PC-3 (cell line): ENCODE measurements at regions not wholly inside any gene's neighbourhood (a gene's known extent, or its start where the extent isn't known, plus 50 kb on each side); places are given as distances from the start of the nearest gene placed in this dataset.

Experiments used
- ATAC-seq: fragments of 200-7000 bp; cut with Tn5 transposase; 2 replicates; pipeline ENCODE4 v1.9.1; 2020; ENCODE audit warnings: mild to moderate bottlenecking, moderate library complexity
- BruUV-seq: library from RNA; stranded (reverse); fragments of 400-500 nt; replicated peaks from 2 replicates; lab custom pipeline; 2021; lab: Mats Ljungman, UMichigan
- CTCF ChIA-PET: fragments of 300-600 bp; sonication (Branson Sonifier 250); formaldehyde crosslinking; loops from one replicate; lab custom pipeline; 2022; ENCODE audit warnings: antibody characterized with exemption; lab: Charles Lee
- POLR2A ChIA-PET: fragments of 300-600 bp; sonication (Branson Sonifier 250); formaldehyde crosslinking; loops from one replicate; lab custom pipeline; 2022; ENCODE audit warnings: antibody characterized with exemption; ENCODE audit not compliant: unreplicated experiment; lab: Charles Lee
- DNase-seq: peaks from one replicate; pipeline ENCODE4 v3.0.0-alpha.2; 2015
- H2AFZ ChIP-seq: fragments of 300-600 bp; sonication (generic); 2 replicates; pipeline ENCODE4 v1.6.0; 2016; ENCODE audit warnings: antibody characterized with exemption, low read length
- H3F3A ChIP-seq: fragments of 300-600 bp; sonication (generic); one replicate; pipeline ENCODE4 v1.6.0; 2017; ENCODE audit warnings: antibody characterized with exemption, low read length, control low read depth, mild to moderate bottlenecking; ENCODE audit not compliant: unreplicated experiment
- H3K27ac ChIP-seq: fragments of 300-600 bp; sonication (generic); 2 replicates; pipeline ENCODE4 v1.5.1; 2016; ENCODE audit warnings: mild to moderate bottlenecking, low read length
- H3K27me3 ChIP-seq: fragments of 300-600 bp; sonication (generic); 2 replicates; pipeline ENCODE4 v1.6.1; 2016; ENCODE audit warnings: low read length, mixed read lengths
- H3K36me3 ChIP-seq: fragments of 300-600 bp; sonication (generic); 2 replicates; pipeline ENCODE4 v1.6.1; 2016; ENCODE audit warnings: low read depth, mixed run types, low read length, mixed read lengths
- H3K4me1 ChIP-seq: fragments of 300-600 bp; sonication (generic); 2 replicates; pipeline ENCODE4 v1.5.1; 2016; ENCODE audit warnings: low read length; ENCODE audit not compliant: insufficient read depth
- H3K4me2 ChIP-seq: fragments of 300-600 bp; sonication (generic); 2 replicates; pipeline ENCODE4 v1.6.0; 2016; ENCODE audit warnings: low read length
- H3K4me3 ChIP-seq: fragments of 300-600 bp; sonication (generic); 2 replicates; pipeline ENCODE4 v1.5.1; 2016; ENCODE audit warnings: mild to moderate bottlenecking, low read length, mixed read lengths
- H3K79me2 ChIP-seq: fragments of 300-600 bp; sonication (generic); 2 replicates; pipeline ENCODE4 v1.6.1; 2017; ENCODE audit warnings: low read length, mixed read lengths
- H3K9ac ChIP-seq: fragments of 300-600 bp; sonication (generic); 2 replicates; pipeline ENCODE4 v1.6.0; 2016; ENCODE audit warnings: mild to moderate bottlenecking, low read length
- H3K9me2 ChIP-seq: fragments of 300-600 bp; sonication (generic); replicated peaks from 2 replicates; pipeline ENCODE4 v1.6.1; 2016; ENCODE audit warnings: mixed run types, low read length, mixed read lengths
- H3K9me3 ChIP-seq: fragments of 300-600 bp; sonication (generic); 2 replicates; pipeline ENCODE4 v1.6.1; 2016; ENCODE audit warnings: low read length, mixed read lengths
- H4K20me1 ChIP-seq: fragments of 300-600 bp; sonication (generic); 2 replicates; pipeline ENCODE4 v1.6.1; 2016; ENCODE audit warnings: low read length, mixed read lengths
- CTCF ChIP-seq: fragments of 300-600 bp; sonication (generic); conservative IDR thresholded peaks from 2 replicates; pipeline ENCODE4 v1.5.1; 2017; ENCODE audit warnings: antibody characterized with exemption, low read depth, mild to moderate bottlenecking, low read length
- EZH2 ChIP-seq: fragments of 300-600 bp; sonication (generic); IDR thresholded peaks from one replicate; pipeline ENCODE4 v1.6.1; 2017; ENCODE audit warnings: antibody characterized with exemption, mild to moderate bottlenecking, low read length; ENCODE audit not compliant: unreplicated experiment
- EZH2phosphoT487 ChIP-seq: fragments of 300-600 bp; sonication (generic); IDR thresholded peaks from 2 replicates; pipeline ENCODE4 v1.6.1; 2018; ENCODE audit warnings: mild to moderate bottlenecking, antibody characterized with exemption, low read length, borderline replicate concordance
- intact Hi-C: fragments of 100-400 bp; cut with micrococcal nuclease; formaldehyde crosslinking; loops from 2 replicates; pipeline ENCODE4 v1.9.0; 2023

- DNase-seq (no peak), ATAC-seq (no peak)
- no peaks in the 10 kb centered on the region for H4K20me1 ChIP-seq
- H3K36me3 ChIP-seq: no peaks in the 10 kb centered on the region
- ChIA-PET POLR2A (no interaction called here), CTCF (no interaction called here)
- peaks cover 11% of the 10 kb centered on the region for H3K4me1 ChIP-seq
- no peak for TF ChIP-seq CTCF
- TF ChIP-seq EZH2phosphoT487: no peak
- TF ChIP-seq EZH2: no peak
- H3K4me2 ChIP-seq: no peak overlapping the region
- H3K27me3 ChIP-seq: no peaks in the 10 kb centered on the region
- no TSS peak for BruUV-seq
- H3K9me3 ChIP-seq: no peaks in the 10 kb centered on the region
- intact Hi-C loops: no loop called here
- H3F3A ChIP-seq: no peaks in the 10 kb centered on the region
- no peak overlapping the region for H3K9ac ChIP-seq
- no peak overlapping the region for H3K27ac ChIP-seq
- no peaks in the 10 kb centered on the region for H3K9me2 ChIP-seq
- no peaks in the 10 kb centered on the region for H3K79me2 ChIP-seq
- H2AFZ ChIP-seq: no peak overlapping the region
- no peak overlapping the region for H3K4me3 ChIP-seq
Measured at GRCh38 chr2:101524806-101525430, 50.0 kb upstream of the RFX8 start.
